Natural killer cell (primary cell): ENCODE measurements at regions not wholly inside any gene's neighbourhood (a gene's known extent, or its start where the extent isn't known, plus 50 kb on each side); places are given as distances from the start of the nearest gene placed in this dataset.

Experiments used
- ATAC-seq, 3 donors: fragments of 150-1000 bp in 2 of 3; fragments of 200-7000 bp in 1 of 3; cut with Tn5 transposase; 1 replicate in 1 of 3; 2 replicates in 2 of 3; pipeline ENCODE4 v1.10.0; 2021; ENCODE audit warnings: mild to moderate bottlenecking in 2 of 3, moderate library complexity in 2 of 3
- DNase-seq, 2 donors: peaks; one replicate each; pipeline versions ENCODE4 v3.0.0 to v3.0.0-alpha.2; 2013 to 2021; ENCODE audit warnings: mixed read lengths in 1 of 2
- H3K27ac ChIP-seq: one replicate; pipeline ENCODE4 v1.5.1; 2013; ENCODE audit warnings: mild to moderate bottlenecking, low read length
- H3K27me3 ChIP-seq: one replicate; pipeline ENCODE4 v1.6.1; 2013; ENCODE audit warnings: low read length; ENCODE audit not compliant: control insufficient read depth, insufficient read depth
- H3K36me3 ChIP-seq: one replicate; pipeline ENCODE4 v1.6.1; 2013; ENCODE audit warnings: low read length; ENCODE audit not compliant: control insufficient read depth, insufficient read depth
- H3K4me1 ChIP-seq: one replicate; pipeline ENCODE4 v1.6.1; 2013; ENCODE audit warnings: low read length; ENCODE audit not compliant: control insufficient read depth, insufficient read depth
- H3K4me3 ChIP-seq: one replicate; pipeline ENCODE4 v1.5.1; 2013; ENCODE audit warnings: low read length
- H3K9me3 ChIP-seq: one replicate; pipeline ENCODE4 v1.6.1; 2013; ENCODE audit warnings: low read length; ENCODE audit not compliant: control insufficient read depth, insufficient read depth
- H3K27ac Mint-ChIP-seq, 2 donors: one replicate each; pipeline ENCODE4 v1.8.0; 2022; ENCODE audit warnings: mild to moderate bottlenecking in 2 of 2, mixed read lengths in 2 of 2, moderate library complexity in 1 of 2
- H3K27me3 Mint-ChIP-seq, 2 donors: one replicate each; pipeline ENCODE4 v1.8.0; 2022; ENCODE audit warnings: low read depth in 2 of 2, mixed read lengths in 2 of 2
- H3K36me3 Mint-ChIP-seq: one replicate; pipeline ENCODE4 v1.8.0; 2022; ENCODE audit warnings: mixed read lengths
- H3K4me1 Mint-ChIP-seq, 2 donors: one replicate each; pipeline ENCODE4 v1.8.0; 2022; ENCODE audit warnings: mixed read lengths in 2 of 2
- H3K4me3 Mint-ChIP-seq: one replicate; pipeline ENCODE4 v1.8.0; 2022; ENCODE audit warnings: mild to moderate bottlenecking, moderate library complexity, mixed read lengths
- H3K9me3 Mint-ChIP-seq, 2 donors: one replicate each; pipeline ENCODE4 v1.8.0; 2022; ENCODE audit warnings: mixed read lengths in 2 of 2
- WGBS: methylation state at CpG from one replicate; pipeline ENCODE4 v1.1.7; 2013; ENCODE audit warnings: missing lambda C conversion rate; ENCODE audit not compliant: insufficient coverage; 5-methylcytosine and 5-hydroxymethylcytosine counted together
- intact Hi-C: fragments of 100-400 bp; cut with micrococcal nuclease; formaldehyde crosslinking; loops from one replicate; pipeline ENCODE4 v1.14.2; 2022
- TF ChIP-seq, protein P1 (sequence below): fragments of 200-600 bp; IDR thresholded peaks from one replicate; pipeline ENCODE4 v1.8.0; 2022; ENCODE audit warnings: antibody characterized with exemption

DNA sequence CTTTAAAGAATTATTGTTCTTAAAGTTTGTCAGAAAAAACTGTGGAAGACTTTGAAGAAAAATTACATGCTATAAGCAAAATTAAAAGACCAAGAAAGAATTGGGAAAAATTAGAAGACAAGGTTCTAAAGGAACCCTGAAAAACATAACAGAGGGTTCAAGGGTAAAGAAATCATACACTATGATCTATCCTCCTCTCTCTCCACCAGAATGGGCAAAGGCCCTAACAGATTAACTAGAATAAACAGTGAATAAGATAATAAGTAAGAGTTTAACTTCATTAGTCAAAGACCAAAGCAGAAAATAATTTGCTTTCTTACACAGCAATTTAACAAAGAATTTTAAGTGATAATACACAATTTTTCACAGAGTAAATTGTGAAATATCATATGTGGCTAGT is 201.2 kb upstream of the PDE10A start:
- Histone ChIP-seq H3K27ac (no peak overlapping the region), H3K27me3 (no peaks in the 10 kb centered on the region), H3K4me1 (no peaks in the 10 kb centered on the region), H3K4me3 (no peak overlapping the region), H3K9me3 (no peaks in the 10 kb centered on the region), H3K36me3 (no peaks in the 10 kb centered on the region)
- Mint-ChIP-seq H3K4me3 (no peak overlapping the region), H3K27me3 (peaks cover 12 to 52% of the 10 kb centered on the region in 2 donors), H3K9me3 (peaks cover 3 to 4% of the 10 kb centered on the region in 2 donors), H3K4me1 (no peaks in the 10 kb centered on the region), H3K36me3 (peaks cover 16% of the 10 kb centered on the region), H3K27ac (no peak overlapping the region)
- TF ChIP-seq, protein P1, sequence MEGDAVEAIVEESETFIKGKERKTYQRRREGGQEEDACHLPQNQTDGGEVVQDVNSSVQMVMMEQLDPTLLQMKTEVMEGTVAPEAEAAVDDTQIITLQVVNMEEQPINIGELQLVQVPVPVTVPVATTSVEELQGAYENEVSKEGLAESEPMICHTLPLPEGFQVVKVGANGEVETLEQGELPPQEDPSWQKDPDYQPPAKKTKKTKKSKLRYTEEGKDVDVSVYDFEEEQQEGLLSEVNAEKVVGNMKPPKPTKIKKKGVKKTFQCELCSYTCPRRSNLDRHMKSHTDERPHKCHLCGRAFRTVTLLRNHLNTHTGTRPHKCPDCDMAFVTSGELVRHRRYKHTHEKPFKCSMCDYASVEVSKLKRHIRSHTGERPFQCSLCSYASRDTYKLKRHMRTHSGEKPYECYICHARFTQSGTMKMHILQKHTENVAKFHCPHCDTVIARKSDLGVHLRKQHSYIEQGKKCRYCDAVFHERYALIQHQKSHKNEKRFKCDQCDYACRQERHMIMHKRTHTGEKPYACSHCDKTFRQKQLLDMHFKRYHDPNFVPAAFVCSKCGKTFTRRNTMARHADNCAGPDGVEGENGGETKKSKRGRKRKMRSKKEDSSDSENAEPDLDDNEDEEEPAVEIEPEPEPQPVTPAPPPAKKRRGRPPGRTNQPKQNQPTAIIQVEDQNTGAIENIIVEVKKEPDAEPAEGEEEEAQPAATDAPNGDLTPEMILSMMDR, result no peak
- intact Hi-C loops, result no loop called here
- DNase-seq (no peak), ATAC-seq (no peak)

GRCh38 chr6:165863801-165864200 is 200.8 kb upstream of the PDE10A start:
- H3K4me1 ChIP-seq, result no peaks in the 10 kb centered on the region
- H3K36me3 ChIP-seq, result no peaks in the 10 kb centered on the region
- H3K9me3 ChIP-seq, result no peaks in the 10 kb centered on the region
- Mint-ChIP-seq H3K9me3 (peaks cover 3 to 4% of the 10 kb centered on the region in 2 donors), H3K27ac (no peak overlapping the region), H3K4me3 (no peak overlapping the region), H3K36me3 (peaks cover 12% of the 10 kb centered on the region), H3K27me3 (peaks cover 12 to 48% of the 10 kb centered on the region in 2 donors), H3K4me1 (no peaks in the 10 kb centered on the region)
- no peaks in the 10 kb centered on the region for H3K27me3 ChIP-seq
- H3K4me3 ChIP-seq, result no peak overlapping the region
- DNase-seq (no peak), ATAC-seq (no peak)
- no peak overlapping the region for H3K27ac ChIP-seq
- TF ChIP-seq, protein P1, result no peak
- intact Hi-C loops, result no loop called here
- WGBS, result 60% methylated on average over 3 of the region's 3 CpGs

GRCh38 chr6:165862813-165863212 is 199.8 kb upstream of the PDE10A start:
- TF ChIP-seq, protein P1, result no peak
- no peak overlapping the region for H3K27ac ChIP-seq
- Mint-ChIP-seq H3K27me3 (peaks cover 12 to 54% of the 10 kb centered on the region in 2 donors), H3K27ac (no peak overlapping the region), H3K36me3 (peaks cover 12% of the 10 kb centered on the region), H3K4me1 (no peaks in the 10 kb centered on the region), H3K9me3 (peaks cover 3 to 4% of the 10 kb centered on the region in 2 donors), H3K4me3 (no peak overlapping the region)
- H3K36me3 ChIP-seq, result no peaks in the 10 kb centered on the region
- intact Hi-C loops, result no loop called here
- ATAC-seq, result no peak
- DNase-seq, result no peak
- no peaks in the 10 kb centered on the region for H3K9me3 ChIP-seq
- H3K4me3 ChIP-seq, result no peak overlapping the region
- 85% methylated on average over 4 of the region's 4 CpGs for WGBS
- no peaks in the 10 kb centered on the region for H3K27me3 ChIP-seq
- H3K4me1 ChIP-seq, result no peaks in the 10 kb centered on the region

- no peak overlapping the region for H3K27ac Mint-ChIP-seq
Measured at GRCh38 chr6:165861226-165861625, 198.2 kb upstream of the PDE10A start.

More at GRCh38 chr6:165861226-165861625, 198.2 kb upstream of the PDE10A start:
- H3K4me3 ChIP-seq, result no peak overlapping the region
- DNase-seq (no peak), ATAC-seq (no peak)
- no peaks in the 10 kb centered on the region for H3K36me3 ChIP-seq
- Mint-ChIP-seq H3K27me3 (peaks cover 10 to 52% of the 10 kb centered on the region in 2 donors), H3K9me3 (peaks cover 0 to 4% of the 10 kb centered on the region in 2 donors), H3K4me3 (no peak overlapping the region), H3K4me1 (no peaks in the 10 kb centered on the region), H3K36me3 (peaks cover under 1% of the 10 kb centered on the region)
- no peaks in the 10 kb centered on the region for H3K4me1 ChIP-seq
- intact Hi-C loops, result no loop called here
- H3K27me3 ChIP-seq, result no peaks in the 10 kb centered on the region
- no peaks in the 10 kb centered on the region for H3K9me3 ChIP-seq
- 64% methylated on average over 6 of the region's 6 CpGs for WGBS
- H3K27ac ChIP-seq, result no peak overlapping the region
- TF ChIP-seq, protein P1, result no peak
